NB4 (cell line): ENCODE measurements at regions not wholly inside any gene's neighbourhood (a gene's known extent, or its start where the extent isn't known, plus 50 kb on each side); places are given as distances from the start of the nearest gene placed in this dataset.

Source experiments
- MYC ChIP-seq: IDR thresholded peaks from 2 replicates; pipeline ENCODE4 v1.6.1; 2011; ENCODE audit warnings: low read depth, low read length
- POLR2A ChIP-seq: IDR thresholded peaks from 2 replicates; pipeline ENCODE4 v1.6.1; 2011; ENCODE audit warnings: mild to moderate bottlenecking; ENCODE audit not compliant: insufficient read length; ENCODE audit errors: extremely low read depth
- TF ChIP-seq, protein P1 (sequence below): IDR thresholded peaks from one replicate; pipeline ENCODE4 v1.5.1; 2012; ENCODE audit warnings: low read depth, low read length
- TF ChIP-seq, protein P2 (sequence below): IDR thresholded peaks from 2 replicates; pipeline ENCODE4 v1.6.1; 2011; ENCODE audit warnings: low read depth, low read length

DNA sequence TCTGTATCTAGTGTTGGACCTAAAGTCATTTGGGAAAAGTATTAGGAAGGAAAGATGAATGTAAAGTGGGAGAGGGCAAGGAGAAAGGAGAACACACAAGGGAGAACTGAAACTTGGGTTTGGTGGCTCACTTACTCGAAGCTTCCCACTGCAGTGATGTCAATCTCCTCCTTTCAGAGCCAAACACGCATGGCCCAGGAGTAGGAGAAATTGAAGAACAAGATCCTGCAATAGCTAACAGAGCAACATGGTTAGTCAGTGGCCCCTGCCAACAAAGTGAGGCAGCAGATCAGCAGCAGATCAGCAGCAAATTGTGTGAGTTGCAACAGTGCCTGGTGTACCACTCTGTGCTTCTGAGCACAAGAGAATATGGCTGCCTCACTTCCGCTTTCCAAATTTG lies 366.4 kb downstream of the PSAT1 start:
- TF ChIP-seq MYC (no peak), POLR2A (no peak)
- TF ChIP-seq, protein P1, sequence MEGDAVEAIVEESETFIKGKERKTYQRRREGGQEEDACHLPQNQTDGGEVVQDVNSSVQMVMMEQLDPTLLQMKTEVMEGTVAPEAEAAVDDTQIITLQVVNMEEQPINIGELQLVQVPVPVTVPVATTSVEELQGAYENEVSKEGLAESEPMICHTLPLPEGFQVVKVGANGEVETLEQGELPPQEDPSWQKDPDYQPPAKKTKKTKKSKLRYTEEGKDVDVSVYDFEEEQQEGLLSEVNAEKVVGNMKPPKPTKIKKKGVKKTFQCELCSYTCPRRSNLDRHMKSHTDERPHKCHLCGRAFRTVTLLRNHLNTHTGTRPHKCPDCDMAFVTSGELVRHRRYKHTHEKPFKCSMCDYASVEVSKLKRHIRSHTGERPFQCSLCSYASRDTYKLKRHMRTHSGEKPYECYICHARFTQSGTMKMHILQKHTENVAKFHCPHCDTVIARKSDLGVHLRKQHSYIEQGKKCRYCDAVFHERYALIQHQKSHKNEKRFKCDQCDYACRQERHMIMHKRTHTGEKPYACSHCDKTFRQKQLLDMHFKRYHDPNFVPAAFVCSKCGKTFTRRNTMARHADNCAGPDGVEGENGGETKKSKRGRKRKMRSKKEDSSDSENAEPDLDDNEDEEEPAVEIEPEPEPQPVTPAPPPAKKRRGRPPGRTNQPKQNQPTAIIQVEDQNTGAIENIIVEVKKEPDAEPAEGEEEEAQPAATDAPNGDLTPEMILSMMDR = no peak
- TF ChIP-seq, protein P2, sequence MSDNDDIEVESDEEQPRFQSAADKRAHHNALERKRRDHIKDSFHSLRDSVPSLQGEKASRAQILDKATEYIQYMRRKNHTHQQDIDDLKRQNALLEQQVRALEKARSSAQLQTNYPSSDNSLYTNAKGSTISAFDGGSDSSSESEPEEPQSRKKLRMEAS = no peak
